SK-N-MC (cell line): ENCODE measurements at regions not wholly inside any gene's neighbourhood (a gene's known extent, or its start where the extent isn't known, plus 50 kb on each side); places are given as distances from the start of the nearest gene placed in this dataset.

ENCODE experiments used
- FOXP2 ChIP-seq: optimal IDR thresholded peaks from 2 replicates; pipeline ENCODE3; 2011; ENCODE audit warnings: mild to moderate bottlenecking, moderate library complexity; ENCODE audit not compliant: insufficient read depth; ENCODE audit errors: extremely low read length, control extremely low read depth
- POLR2AphosphoS5 ChIP-seq: IDR thresholded peaks from 2 replicates; pipeline ENCODE4 v1.6.1; 2012; ENCODE audit warnings: mild to moderate bottlenecking, low read depth, low read length, borderline replicate concordance

DNA sequence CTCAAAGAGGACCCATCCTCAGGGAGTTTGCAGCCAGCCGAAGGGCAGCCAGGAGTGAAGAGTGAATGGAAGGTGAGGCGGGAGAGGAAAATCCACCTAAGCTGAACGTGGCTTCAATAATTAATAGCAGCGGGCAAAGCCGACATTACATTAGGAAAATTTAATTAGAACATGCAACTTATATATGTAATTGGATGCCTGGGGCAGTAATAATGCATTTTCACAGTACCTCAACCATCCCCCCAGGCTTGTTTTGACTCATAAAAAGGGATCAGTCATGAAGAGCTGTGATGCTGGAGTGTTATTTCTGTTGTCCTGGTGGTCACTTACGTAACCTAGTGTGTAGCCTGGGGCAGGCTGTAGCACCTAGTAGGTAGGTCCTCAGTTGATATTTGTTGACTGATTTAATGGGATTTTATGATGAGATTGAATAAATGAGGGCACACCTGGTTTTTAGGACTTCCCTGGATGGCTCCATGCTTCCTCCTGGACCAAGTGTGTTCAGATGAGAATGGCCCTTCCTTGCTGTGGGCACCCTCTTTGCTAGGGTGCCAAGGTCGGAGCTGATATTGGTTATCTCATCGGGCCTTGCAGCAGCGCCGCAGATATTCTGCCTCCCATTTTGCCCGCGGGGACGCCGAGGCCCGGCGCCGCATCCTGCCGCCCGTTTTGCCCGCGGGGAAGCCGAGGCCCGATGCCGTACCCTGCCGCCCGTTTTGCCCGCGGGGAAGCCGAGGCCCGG lies 128.8 kb downstream of the CDH26 start:
- TF ChIP-seq POLR2AphosphoS5 (no peak), FOXP2 (no peak)
